ENCODE measurements at regions not wholly inside any gene's neighbourhood (a gene's known extent, or its start where the extent isn't known, plus 50 kb on each side); places are given as distances from the start of the nearest gene placed in this dataset.

GRCh38 chr14:58816416-58817115, 178.8 kb downstream of the DACT1 start:
- no peak for DNase-seq

- DNase-seq, result no peak
These were observed 180.1 kb downstream of the DACT1 start for GRCh38 chr14:58817846-58818245.

GRCh38 chr14:58820032-58820431, 182.3 kb downstream of the DACT1 start:
- DNase-seq, result no peak

GRCh38 chr14:58821421-58821820, 183.7 kb downstream of the DACT1 start:
- DNase-seq, result no peak

- DNase-seq, result peak; percentile 41 to 59
These were observed 185.1 kb downstream of the DACT1 start for GRCh38 chr14:58822856-58823255.

- DNase-seq, result no peak
These were observed 185.6 kb downstream of the DACT1 start for GRCh38 chr14:58823312-58823711.

GRCh38 chr14:58824106-58824505, 186.3 kb downstream of the DACT1 start:
- DNase-seq, result no peak

- no peak for DNase-seq
These were observed 187.0 kb downstream of the DACT1 start for GRCh38 chr14:58824796-58825195.

GRCh38 chr14:58825606-58826005, 187.8 kb downstream of the DACT1 start:
- no peak for DNase-seq

- DNase-seq, result no peak
These were observed 189.3 kb downstream of the DACT1 start for GRCh38 chr14:58826845-58827686.

- no peak for DNase-seq
These were observed 190.5 kb downstream of the DACT1 start for GRCh38 chr14:58828298-58828697.

GRCh38 chr14:58829594-58829993, 191.8 kb downstream of the DACT1 start:
- DNase-seq, result peak; percentile 19 to 66

- DNase-seq, result no peak
These were observed 192.4 kb downstream of the DACT1 start for GRCh38 chr14:58830121-58830520.

- peak in 1 of 2 experiments; percentile 17 for DNase-seq
These were observed 194.3 kb downstream of the DACT1 start for GRCh38 chr14:58832095-58832521.

- DNase-seq, result no peak
These were observed 196.0 kb downstream of the DACT1 start for GRCh38 chr14:58833634-58834378.

GRCh38 chr14:58836303-58836974, 198.7 kb downstream of the DACT1 start:
- DNase-seq, result no peak

- DNase-seq, result no peak
These were observed 201.5 kb downstream of the DACT1 start for GRCh38 chr14:58839233-58839632.

GRCh38 chr14:58844544-58844943, 206.8 kb downstream of the DACT1 start:
- peak; percentile 43 to 71 for DNase-seq

- DNase-seq, result no peak
These were observed 209.1 kb downstream of the DACT1 start for GRCh38 chr14:58846682-58847465.

- no peak for DNase-seq
These were observed 210.6 kb downstream of the DACT1 start for GRCh38 chr14:58848365-58848764.

- no peak for DNase-seq
These were observed 211.8 kb downstream of the DACT1 start for GRCh38 chr14:58849601-58850000.

- DNase-seq, result no peak
These were observed 212.2 kb downstream of the DACT1 start for GRCh38 chr14:58850011-58850410.

Measured in SHP77 (cell line).